ENCODE measurements at regions not wholly inside any gene's neighbourhood (a gene's known extent, or its start where the extent isn't known, plus 50 kb on each side); places are given as distances from the start of the nearest gene placed in this dataset.

- Histone ChIP-seq H3K36me3 (ENCODE audit: control insufficient read depth in 2 of 4, insufficient read depth in 4 of 4, low read length in 3 of 4) (no peaks in the 10 kb centered on the region), H3K18ac (ENCODE audit: extremely low read depth, low read length) (no peak overlapping the region), H3K4ac (replicated peaks; ENCODE audit: insufficient read length, low read depth, low read length) (no peak overlapping the region), H3K79me1 (ENCODE audit: low read depth, low read length) (no peaks in the 10 kb centered on the region), H2BK20ac (ENCODE audit: low read length) (no peak overlapping the region), H3K9me3 (ENCODE audit: insufficient read depth in 2 of 2, low read depth in 1 of 2, low read length in 1 of 2) (no peaks in the 10 kb centered on the region), H3K14ac (ENCODE audit: insufficient read length) (no peak overlapping the region), H2BK15ac (ENCODE audit: low read length) (no peak overlapping the region), H4K91ac (replicated peaks; ENCODE audit: insufficient read length, low read length) (no peak overlapping the region), H3K4me1 (replicated peaks in 1 of 4; ENCODE audit: control insufficient read depth in 3 of 4, insufficient read depth in 4 of 4, low read length in 3 of 4) (0 out of 7 replicates have a peak, but pooled peaks cover 0 to 3% (median 0%) of the 10 kb centered on the region in 4 experiments), H3K27ac (ENCODE audit: low read depth, low read length) (no peak overlapping the region), H3K23ac (ENCODE audit: insufficient read length) (no peak overlapping the region), H3K23me2 (ENCODE audit: low read depth, low read length) (no peaks in the 10 kb centered on the region), H4K20me1 (replicated peaks in 1 of 2; ENCODE audit: control insufficient read depth in 1 of 2, insufficient read depth in 2 of 2, low read length in 2 of 2) (no peaks in the 10 kb centered on the region), H2BK120ac (replicated peaks; ENCODE audit: low read depth, low read length) (no peak overlapping the region), H3K27me3 (replicated peaks in 1 of 4; ENCODE audit: control insufficient read depth in 3 of 4, extremely low read depth in 1 of 4, insufficient read depth in 3 of 4, low read length in 3 of 4) (no peaks in the 10 kb centered on the region), H2AFZ (ENCODE audit: low read length) (no peak overlapping the region), H3K79me2 (ENCODE audit: control insufficient read depth in 1 of 2, insufficient read depth in 2 of 2, low read length in 2 of 2) (no peaks in the 10 kb centered on the region), H3K9ac (replicated peaks in 1 of 4; ENCODE audit: extremely low read depth in 1 of 4, low read depth in 3 of 4, low read length in 3 of 4) (no peak overlapping the region), H2AK5ac (ENCODE audit: low read depth, low read length) (no peak overlapping the region), H3K4me3 (ENCODE audit: extremely low read depth in 1 of 4, insufficient read depth in 2 of 4, low read depth in 3 of 4, low read length in 4 of 4) (no peak overlapping the region), H4K8ac (ENCODE audit: extremely low read depth, insufficient read depth, low read length) (no peak overlapping the region), H3K4me2 (ENCODE audit: insufficient read depth in 1 of 2, low read depth in 2 of 2, low read length in 2 of 2) (no peak overlapping the region), H4K5ac (ENCODE audit: insufficient read length, low read depth, low read length) (no peak overlapping the region), H3K56ac (replicated peaks; ENCODE audit: insufficient read length, low read depth, low read length) (no peak overlapping the region), H2BK12ac (ENCODE audit: low read depth, low read length) (no peak overlapping the region), H2BK5ac (ENCODE audit: low read depth, low read length) (no peak overlapping the region)
- ChIA-PET POLR2A (ENCODE audit: partially characterized antibody) (no interaction called here), CTCF (ENCODE audit: partially characterized antibody) (interaction anchor here (0.7 to 1.5 kb wide), 4 partner anchors 11 to 248 kb away, joined by 3 to 7 read pairs (median 4); no protein-coding TSS in a partner anchor)
- TF ChIP-seq RAD21 (IDR thresholded peaks at IDR 0.05 in 1 of 2, conservative IDR thresholded peaks at IDR 0.05 in 1 of 2; ENCODE audit: low read depth in 2 of 2, low read length in 2 of 2) (0 out of 4 replicates have a peak, but pooled peaks of 1 of the 2 experiments have one; percentile 6), KDM1A (IDR thresholded peaks at IDR 0.05; ENCODE audit: borderline replicate concordance, low read length) (no peak)
- TF ChIP-seq, protein P1, sequence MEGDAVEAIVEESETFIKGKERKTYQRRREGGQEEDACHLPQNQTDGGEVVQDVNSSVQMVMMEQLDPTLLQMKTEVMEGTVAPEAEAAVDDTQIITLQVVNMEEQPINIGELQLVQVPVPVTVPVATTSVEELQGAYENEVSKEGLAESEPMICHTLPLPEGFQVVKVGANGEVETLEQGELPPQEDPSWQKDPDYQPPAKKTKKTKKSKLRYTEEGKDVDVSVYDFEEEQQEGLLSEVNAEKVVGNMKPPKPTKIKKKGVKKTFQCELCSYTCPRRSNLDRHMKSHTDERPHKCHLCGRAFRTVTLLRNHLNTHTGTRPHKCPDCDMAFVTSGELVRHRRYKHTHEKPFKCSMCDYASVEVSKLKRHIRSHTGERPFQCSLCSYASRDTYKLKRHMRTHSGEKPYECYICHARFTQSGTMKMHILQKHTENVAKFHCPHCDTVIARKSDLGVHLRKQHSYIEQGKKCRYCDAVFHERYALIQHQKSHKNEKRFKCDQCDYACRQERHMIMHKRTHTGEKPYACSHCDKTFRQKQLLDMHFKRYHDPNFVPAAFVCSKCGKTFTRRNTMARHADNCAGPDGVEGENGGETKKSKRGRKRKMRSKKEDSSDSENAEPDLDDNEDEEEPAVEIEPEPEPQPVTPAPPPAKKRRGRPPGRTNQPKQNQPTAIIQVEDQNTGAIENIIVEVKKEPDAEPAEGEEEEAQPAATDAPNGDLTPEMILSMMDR (IDR thresholded peaks at IDR 0.05; ENCODE audit: control extremely low read depth in 1 of 3, insufficient read depth in 1 of 3, low read depth in 1 of 3, low read length in 3 of 3) = peak in 1 of 3 experiments; percentile 15; a peak in 1 of 4 replicates
- DNase-seq (ENCODE audit: low read depth in 1 of 2, low spot score in 2 of 2) = no peak
- 88% methylated on average over 3 of the region's 4 CpGs; no CpG with 5 or more reads in 1 of the 2 experiments for WGBS, 2 experiments (ENCODE audit: extremely low coverage in 1 of 2, insufficient coverage in 1 of 2, insufficient read length in 1 of 2, insufficient replicate concordance in 2 of 2, low coverage in 1 of 2, low lambda C conversion rate in 2 of 2, missing lambda C conversion rate in 1 of 2)
- peak; percentile 74 for FAIRE-seq
Observed at GRCh38 chrX:141467442-141467841, 117.1 kb downstream of the SPANXA1 start.

Data from H1 (cell line).